ENCODE measurements at regions not wholly inside any gene's neighbourhood (a gene's known extent, or its start where the extent isn't known, plus 50 kb on each side); places are given as distances from the start of the nearest gene placed in this dataset.
"Not testable (repeated sequence)": the region's sequence is repeated elsewhere in the genome, so short reads cannot be mapped to it uniquely, and the experiment has no call there.

- no peak for DNase-seq
These were observed 103.9 kb downstream of the PMAIP1 start for GRCh38 chr18:60003610-60004185.

GRCh38 chr18:59996370-59996966, 96.7 kb downstream of the PMAIP1 start:
- DNase-seq: no peak

- no peak for DNase-seq
These were observed 94.6 kb downstream of the PMAIP1 start for GRCh38 chr18:59994357-59994756.

GRCh38 chr18:59993560-59993959, 93.8 kb downstream of the PMAIP1 start:
- DNase-seq: no peak

GRCh38 chr18:59990121-59990823, 90.5 kb downstream of the PMAIP1 start:
- no peak for DNase-seq

GRCh38 chr18:59988098-59988706, 88.4 kb downstream of the PMAIP1 start:
- DNase-seq: peak; percentile 51

GRCh38 chr18:59987102-59987501, 87.3 kb downstream of the PMAIP1 start:
- no peak for DNase-seq

GRCh38 chr18:59986139-59986538, 86.3 kb downstream of the PMAIP1 start:
- no peak for DNase-seq

- no peak for DNase-seq
These were observed 85.5 kb downstream of the PMAIP1 start for GRCh38 chr18:59985289-59985688.

- no peak for DNase-seq
These were observed 83.7 kb downstream of the PMAIP1 start for GRCh38 chr18:59983506-59983905.

- DNase-seq: no peak
These were observed 80.4 kb downstream of the PMAIP1 start for GRCh38 chr18:59980188-59980637.

GRCh38 chr18:59971871-59972428, 72.2 kb downstream of the PMAIP1 start:
- no peak for DNase-seq

GRCh38 chr18:59971144-59971543, 71.3 kb downstream of the PMAIP1 start:
- not testable (repeated sequence) for DNase-seq

- DNase-seq: not testable (repeated sequence)
These were observed 69.8 kb downstream of the PMAIP1 start for GRCh38 chr18:59969477-59970028.

- DNase-seq: no peak
These were observed 68.8 kb downstream of the PMAIP1 start for GRCh38 chr18:59968583-59968982.

GRCh38 chr18:59967878-59968277, 68.1 kb downstream of the PMAIP1 start:
- DNase-seq: no peak

- no peak for DNase-seq
These were observed 67.1 kb downstream of the PMAIP1 start for GRCh38 chr18:59966913-59967312.

GRCh38 chr18:59963229-59963628, 63.4 kb downstream of the PMAIP1 start:
- no peak for DNase-seq

- no peak for DNase-seq
These were observed 61.3 kb downstream of the PMAIP1 start for GRCh38 chr18:59961070-59961469.

- no peak for DNase-seq
These were observed 60.5 kb downstream of the PMAIP1 start for GRCh38 chr18:59960272-59960671.

- no peak for DNase-seq
These were observed 59.8 kb downstream of the PMAIP1 start for GRCh38 chr18:59959606-59960005.

- DNase-seq: no peak
These were observed 59.3 kb downstream of the PMAIP1 start for GRCh38 chr18:59959073-59959472.

- no peak for DNase-seq
These were observed 58.2 kb downstream of the PMAIP1 start for GRCh38 chr18:59957957-59958356.

Measured in activated naive CD4-positive, alpha-beta T cell treated with Interleukin-2 at 50 U/mL for 16 hours (primary cell).